SK-N-MC (cell line): ENCODE measurements at regions not wholly inside any gene's neighbourhood (a gene's known extent, or its start where the extent isn't known, plus 50 kb on each side); places are given as distances from the start of the nearest gene placed in this dataset.

Experiments used
- EZH2 ChIP-seq: fragments of 200-600 bp; sonication (generic); IDR thresholded peaks from one replicate; pipeline ENCODE4 v1.6.1; 2017; ENCODE audit warnings: antibody characterized with exemption
- FOXP2 ChIP-seq: optimal IDR thresholded peaks from 2 replicates; pipeline ENCODE3; 2011; ENCODE audit warnings: mild to moderate bottlenecking, moderate library complexity; ENCODE audit not compliant: insufficient read depth; ENCODE audit errors: extremely low read length, control extremely low read depth
- POLR2AphosphoS5 ChIP-seq: IDR thresholded peaks from 2 replicates; pipeline ENCODE4 v1.6.1; 2012; ENCODE audit warnings: mild to moderate bottlenecking, low read depth, low read length, borderline replicate concordance

GRCh38 chr15:95132774-95133173, 901.4 kb downstream of the MCTP2 start:
- no peak for TF ChIP-seq EZH2
- TF ChIP-seq POLR2AphosphoS5, result no peak
- TF ChIP-seq FOXP2, result no peak
